GM12878 (cell line): ENCODE measurements at regions not wholly inside any gene's neighbourhood (a gene's known extent, or its start where the extent isn't known, plus 50 kb on each side); places are given as distances from the start of the nearest gene placed in this dataset.

ENCODE experiments used
- BCL11A ChIP-seq: IDR thresholded peaks from 2 replicates; pipeline ENCODE4 v1.6.1; 2011; ENCODE audit warnings: low read depth, low read length
- BMI1 ChIP-seq: fragments of 450-650 bp; IDR thresholded peaks from 2 replicates; pipeline ENCODE4 v1.6.1; 2016; ENCODE audit warnings: mild to moderate bottlenecking, moderate library complexity, borderline replicate concordance
- EGR1 ChIP-seq, 2 experiments: IDR thresholded peaks; 1 replicate in 1 of 2; 2 replicates in 1 of 2; pipeline ENCODE4 v1.6.1; 2011 to 2012; ENCODE audit warnings: low read depth in 2 of 2, low read length in 2 of 2, borderline replicate concordance in 1 of 2, mild to moderate bottlenecking in 1 of 2, moderate library complexity in 1 of 2
- FOXM1 ChIP-seq: IDR thresholded peaks from 2 replicates; pipeline ENCODE4 v1.6.1; 2012; ENCODE audit warnings: low read depth, mild to moderate bottlenecking, inconsistent platforms, low read length, moderate library complexity
- NFIC ChIP-seq: IDR thresholded peaks from 2 replicates; pipeline ENCODE4 v1.6.1; 2012; ENCODE audit warnings: low read depth, mild to moderate bottlenecking, inconsistent platforms, low read length, moderate library complexity
- NR2F1 ChIP-seq: fragments of 450-650 bp; conservative IDR thresholded peaks from 2 replicates; pipeline ENCODE4 v1.6.1; 2017; ENCODE audit warnings: mild to moderate bottlenecking
- POLR2AphosphoS5 ChIP-seq: IDR thresholded peaks from 2 replicates; pipeline ENCODE4 v1.6.1; 2011; ENCODE audit warnings: mild to moderate bottlenecking, low read length, inconsistent platforms
- RAD51 ChIP-seq: fragments of 450-650 bp; IDR thresholded peaks from 2 replicates; pipeline ENCODE4 v1.6.1; 2016; ENCODE audit warnings: moderate library complexity, mild to moderate bottlenecking, inconsistent platforms
- RBBP5 ChIP-seq: fragments of 200-600 bp; sonication (generic); conservative IDR thresholded peaks from 2 replicates; pipeline ENCODE4 v1.6.1; 2016
- SIN3A ChIP-seq: IDR thresholded peaks from 2 replicates; pipeline ENCODE4 v1.6.1; 2012; ENCODE audit warnings: low read depth, low read length, improper control_type of control experiment
- SIX5 ChIP-seq: IDR thresholded peaks from 2 replicates; pipeline ENCODE4 v1.6.1; 2011; ENCODE audit warnings: mild to moderate bottlenecking, low read depth, low read length, moderate library complexity; ENCODE audit not compliant: severe bottlenecking
- WRNIP1 ChIP-seq: IDR thresholded peaks from 2 replicates; pipeline ENCODE4 v1.6.1; 2011; ENCODE audit warnings: low read depth, low read length, improper control_type of control experiment, borderline replicate concordance
- ZNF274 ChIP-seq: IDR thresholded peaks from one replicate; pipeline ENCODE4 v1.8.0; 2011; ENCODE audit not compliant: insufficient read length, insufficient read depth
- ZNF622 ChIP-seq: fragments of 450-650 bp; IDR thresholded peaks from 2 replicates; pipeline ENCODE4 v1.6.1; 2017; ENCODE audit warnings: mild to moderate bottlenecking, inconsistent platforms
- TF ChIP-seq, protein P1 (sequence below): fragments of 150-350 bp; IDR thresholded peaks from 2 replicates; pipeline ENCODE4 v1.6.1; 2014; ENCODE audit warnings: mild to moderate bottlenecking, low read depth, low read length
- TF ChIP-seq, protein P2 (sequence below): fragments of 450-650 bp; IDR thresholded peaks from 2 replicates; pipeline ENCODE4 v1.6.1; 2017; ENCODE audit warnings: mild to moderate bottlenecking
- TF ChIP-seq, protein P3 (sequence below): fragments of 450-650 bp; IDR thresholded peaks from 2 replicates; pipeline ENCODE4 v1.6.1; 2016; ENCODE audit warnings: mild to moderate bottlenecking
- TF ChIP-seq, protein P4 (sequence below): fragments of 450-650 bp; IDR thresholded peaks from 2 replicates; pipeline ENCODE4 v1.6.1; 2018; ENCODE audit warnings: mild to moderate bottlenecking, low read depth, moderate library complexity; ENCODE audit not compliant: partially characterized antibody
- TF ChIP-seq, protein P5 (sequence below): fragments of 150-350 bp; IDR thresholded peaks from 2 replicates; pipeline ENCODE4 v1.6.1; 2016; ENCODE audit warnings: low read depth, low read length

DNA sequence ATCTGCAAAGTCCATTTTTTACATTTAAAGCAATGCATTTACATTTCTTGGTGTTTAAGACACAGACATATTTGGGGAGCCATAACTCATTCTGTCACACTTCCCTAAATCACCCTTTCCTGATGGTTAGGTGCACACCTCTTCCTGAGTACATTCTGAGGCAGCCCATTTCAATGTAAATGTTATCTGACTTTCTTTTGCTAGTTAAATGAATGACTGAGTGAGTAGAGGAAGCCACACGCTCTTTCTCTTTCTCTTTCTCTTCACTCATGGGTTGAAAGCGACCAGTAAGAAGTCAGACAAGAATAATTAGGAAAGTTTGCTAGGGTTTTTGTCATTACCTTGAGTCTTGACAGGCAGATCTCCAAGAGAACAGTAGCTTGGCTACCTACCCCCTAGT, 143.1 kb downstream of the S1PR1 start (continued):
- TF ChIP-seq, protein P1, sequence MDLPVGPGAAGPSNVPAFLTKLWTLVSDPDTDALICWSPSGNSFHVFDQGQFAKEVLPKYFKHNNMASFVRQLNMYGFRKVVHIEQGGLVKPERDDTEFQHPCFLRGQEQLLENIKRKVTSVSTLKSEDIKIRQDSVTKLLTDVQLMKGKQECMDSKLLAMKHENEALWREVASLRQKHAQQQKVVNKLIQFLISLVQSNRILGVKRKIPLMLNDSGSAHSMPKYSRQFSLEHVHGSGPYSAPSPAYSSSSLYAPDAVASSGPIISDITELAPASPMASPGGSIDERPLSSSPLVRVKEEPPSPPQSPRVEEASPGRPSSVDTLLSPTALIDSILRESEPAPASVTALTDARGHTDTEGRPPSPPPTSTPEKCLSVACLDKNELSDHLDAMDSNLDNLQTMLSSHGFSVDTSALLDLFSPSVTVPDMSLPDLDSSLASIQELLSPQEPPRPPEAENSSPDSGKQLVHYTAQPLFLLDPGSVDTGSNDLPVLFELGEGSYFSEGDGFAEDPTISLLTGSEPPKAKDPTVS = no peak
- TF ChIP-seq, protein P2, sequence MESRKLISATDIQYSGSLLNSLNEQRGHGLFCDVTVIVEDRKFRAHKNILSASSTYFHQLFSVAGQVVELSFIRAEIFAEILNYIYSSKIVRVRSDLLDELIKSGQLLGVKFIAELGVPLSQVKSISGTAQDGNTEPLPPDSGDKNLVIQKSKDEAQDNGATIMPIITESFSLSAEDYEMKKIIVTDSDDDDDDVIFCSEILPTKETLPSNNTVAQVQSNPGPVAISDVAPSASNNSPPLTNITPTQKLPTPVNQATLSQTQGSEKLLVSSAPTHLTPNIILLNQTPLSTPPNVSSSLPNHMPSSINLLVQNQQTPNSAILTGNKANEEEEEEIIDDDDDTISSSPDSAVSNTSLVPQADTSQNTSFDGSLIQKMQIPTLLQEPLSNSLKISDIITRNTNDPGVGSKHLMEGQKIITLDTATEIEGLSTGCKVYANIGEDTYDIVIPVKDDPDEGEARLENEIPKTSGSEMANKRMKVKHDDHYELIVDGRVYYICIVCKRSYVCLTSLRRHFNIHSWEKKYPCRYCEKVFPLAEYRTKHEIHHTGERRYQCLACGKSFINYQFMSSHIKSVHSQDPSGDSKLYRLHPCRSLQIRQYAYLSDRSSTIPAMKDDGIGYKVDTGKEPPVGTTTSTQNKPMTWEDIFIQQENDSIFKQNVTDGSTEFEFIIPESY = no peak
- no peak for TF ChIP-seq RAD51
- TF ChIP-seq BMI1 = no peak
- TF ChIP-seq, protein P3, sequence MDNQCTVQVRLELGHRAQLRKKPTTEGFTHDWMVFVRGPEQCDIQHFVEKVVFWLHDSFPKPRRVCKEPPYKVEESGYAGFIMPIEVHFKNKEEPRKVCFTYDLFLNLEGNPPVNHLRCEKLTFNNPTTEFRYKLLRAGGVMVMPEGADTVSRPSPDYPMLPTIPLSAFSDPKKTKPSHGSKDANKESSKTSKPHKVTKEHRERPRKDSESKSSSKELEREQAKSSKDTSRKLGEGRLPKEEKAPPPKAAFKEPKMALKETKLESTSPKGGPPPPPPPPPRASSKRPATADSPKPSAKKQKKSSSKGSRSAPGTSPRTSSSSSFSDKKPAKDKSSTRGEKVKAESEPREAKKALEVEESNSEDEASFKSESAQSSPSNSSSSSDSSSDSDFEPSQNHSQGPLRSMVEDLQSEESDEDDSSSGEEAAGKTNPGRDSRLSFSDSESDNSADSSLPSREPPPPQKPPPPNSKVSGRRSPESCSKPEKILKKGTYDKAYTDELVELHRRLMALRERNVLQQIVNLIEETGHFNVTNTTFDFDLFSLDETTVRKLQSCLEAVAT = 0 out of 2 replicates have a peak, but pooled peaks have one; percentile 22
- TF ChIP-seq ZNF622 = no peak
- TF ChIP-seq EGR1 (IDR thresholded peaks at IDR 0.05; ENCODE audit: borderline replicate concordance in 1 of 2, low read depth in 2 of 2, low read length in 2 of 2) = no peak
- no peak for TF ChIP-seq BCL11A
- TF ChIP-seq, protein P4, sequence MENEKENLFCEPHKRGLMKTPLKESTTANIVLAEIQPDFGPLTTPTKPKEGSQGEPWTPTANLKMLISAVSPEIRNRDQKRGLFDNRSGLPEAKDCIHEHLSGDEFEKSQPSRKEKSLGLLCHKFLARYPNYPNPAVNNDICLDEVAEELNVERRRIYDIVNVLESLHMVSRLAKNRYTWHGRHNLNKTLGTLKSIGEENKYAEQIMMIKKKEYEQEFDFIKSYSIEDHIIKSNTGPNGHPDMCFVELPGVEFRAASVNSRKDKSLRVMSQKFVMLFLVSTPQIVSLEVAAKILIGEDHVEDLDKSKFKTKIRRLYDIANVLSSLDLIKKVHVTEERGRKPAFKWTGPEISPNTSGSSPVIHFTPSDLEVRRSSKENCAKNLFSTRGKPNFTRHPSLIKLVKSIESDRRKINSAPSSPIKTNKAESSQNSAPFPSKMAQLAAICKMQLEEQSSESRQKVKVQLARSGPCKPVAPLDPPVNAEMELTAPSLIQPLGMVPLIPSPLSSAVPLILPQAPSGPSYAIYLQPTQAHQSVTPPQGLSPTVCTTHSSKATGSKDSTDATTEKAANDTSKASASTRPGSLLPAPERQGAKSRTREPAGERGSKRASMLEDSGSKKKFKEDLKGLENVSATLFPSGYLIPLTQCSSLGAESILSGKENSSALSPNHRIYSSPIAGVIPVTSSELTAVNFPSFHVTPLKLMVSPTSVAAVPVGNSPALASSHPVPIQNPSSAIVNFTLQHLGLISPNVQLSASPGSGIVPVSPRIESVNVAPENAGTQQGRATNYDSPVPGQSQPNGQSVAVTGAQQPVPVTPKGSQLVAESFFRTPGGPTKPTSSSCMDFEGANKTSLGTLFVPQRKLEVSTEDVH = no peak
- no peak for TF ChIP-seq SIX5
- no peak for TF ChIP-seq SIN3A
- no peak for TF ChIP-seq ZNF274
- TF ChIP-seq NFIC = peak; percentile 58; the same call in 1 of the 2 replicates
- TF ChIP-seq FOXM1 = no peak
- TF ChIP-seq POLR2AphosphoS5 = no peak
- TF ChIP-seq WRNIP1 = no peak
- no peak for TF ChIP-seq RBBP5
- no peak for TF ChIP-seq NR2F1
- TF ChIP-seq, protein P5, sequence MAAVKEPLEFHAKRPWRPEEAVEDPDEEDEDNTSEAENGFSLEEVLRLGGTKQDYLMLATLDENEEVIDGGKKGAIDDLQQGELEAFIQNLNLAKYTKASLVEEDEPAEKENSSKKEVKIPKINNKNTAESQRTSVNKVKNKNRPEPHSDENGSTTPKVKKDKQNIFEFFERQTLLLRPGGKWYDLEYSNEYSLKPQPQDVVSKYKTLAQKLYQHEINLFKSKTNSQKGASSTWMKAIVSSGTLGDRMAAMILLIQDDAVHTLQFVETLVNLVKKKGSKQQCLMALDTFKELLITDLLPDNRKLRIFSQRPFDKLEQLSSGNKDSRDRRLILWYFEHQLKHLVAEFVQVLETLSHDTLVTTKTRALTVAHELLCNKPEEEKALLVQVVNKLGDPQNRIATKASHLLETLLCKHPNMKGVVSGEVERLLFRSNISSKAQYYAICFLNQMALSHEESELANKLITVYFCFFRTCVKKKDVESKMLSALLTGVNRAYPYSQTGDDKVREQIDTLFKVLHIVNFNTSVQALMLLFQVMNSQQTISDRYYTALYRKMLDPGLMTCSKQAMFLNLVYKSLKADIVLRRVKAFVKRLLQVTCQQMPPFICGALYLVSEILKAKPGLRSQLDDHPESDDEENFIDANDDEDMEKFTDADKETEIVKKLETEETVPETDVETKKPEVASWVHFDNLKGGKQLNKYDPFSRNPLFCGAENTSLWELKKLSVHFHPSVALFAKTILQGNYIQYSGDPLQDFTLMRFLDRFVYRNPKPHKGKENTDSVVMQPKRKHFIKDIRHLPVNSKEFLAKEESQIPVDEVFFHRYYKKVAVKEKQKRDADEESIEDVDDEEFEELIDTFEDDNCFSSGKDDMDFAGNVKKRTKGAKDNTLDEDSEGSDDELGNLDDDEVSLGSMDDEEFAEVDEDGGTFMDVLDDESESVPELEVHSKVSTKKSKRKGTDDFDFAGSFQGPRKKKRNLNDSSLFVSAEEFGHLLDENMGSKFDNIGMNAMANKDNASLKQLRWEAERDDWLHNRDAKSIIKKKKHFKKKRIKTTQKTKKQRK = no peak
